GM21528 (cell line): ENCODE measurements at regions not wholly inside any gene's neighbourhood (a gene's known extent, or its start where the extent isn't known, plus 50 kb on each side); places are given as distances from the start of the nearest gene placed in this dataset.

Experiments used
- ATAC-seq: cut with Tn5 transposase; IDR thresholded peaks from one replicate; pipeline ENCODE4 v1.9.1; 2021; ENCODE audit warnings: mild to moderate bottlenecking, moderate library complexity; ENCODE audit not compliant: unreplicated experiment, low FRiP score

GRCh38 chr20:48261398-48261910 is 476.2 kb upstream of the SULF2 start:
- no peak for ATAC-seq

DNA sequence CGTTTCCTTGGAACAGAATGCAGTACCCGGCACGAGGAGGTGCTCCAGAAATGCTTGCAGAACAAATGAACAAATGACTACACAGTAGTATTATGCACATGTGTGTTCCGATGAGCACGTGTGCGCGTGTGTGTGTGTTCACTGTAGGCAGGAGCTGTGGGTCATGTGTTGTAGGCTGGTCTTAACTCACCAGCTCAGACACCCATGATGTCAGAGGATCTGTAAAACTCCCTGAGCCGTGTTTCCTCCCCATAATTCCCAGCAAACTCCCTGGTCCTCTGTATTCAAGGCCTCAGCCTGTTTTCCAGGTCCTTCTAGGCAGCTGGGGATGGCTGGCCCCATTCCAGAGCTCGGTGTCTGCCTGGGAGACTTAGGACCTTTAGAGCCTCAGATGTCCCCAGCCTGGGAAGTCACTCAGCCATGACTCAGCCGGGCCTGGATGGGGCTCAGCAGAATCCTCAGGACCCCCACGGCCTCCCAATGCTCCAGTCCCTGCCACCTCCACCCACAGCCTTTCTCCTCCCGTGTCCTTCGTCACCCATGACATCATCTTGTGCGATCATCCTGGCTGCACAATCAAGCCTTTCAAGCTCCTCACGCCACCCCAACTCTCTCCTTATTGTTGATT is 475.0 kb upstream of the SULF2 start:
- no peak for ATAC-seq

GRCh38 chr20:48259456-48259855 is 474.2 kb upstream of the SULF2 start:
- ATAC-seq: no peak

GRCh38 chr20:48257833-48258232 is 472.6 kb upstream of the SULF2 start:
- no peak for ATAC-seq

- no peak for ATAC-seq
Observed at GRCh38 chr20:48247961-48248360, 462.7 kb upstream of the SULF2 start.

- ATAC-seq: no peak
Observed at GRCh38 chr20:48246061-48246790, 460.9 kb upstream of the SULF2 start.

- no peak for ATAC-seq
Observed at GRCh38 chr20:48242623-48243022, 457.3 kb upstream of the SULF2 start.

- ATAC-seq: no peak
Observed at GRCh38 chr20:48241482-48241881, 456.2 kb upstream of the SULF2 start.

GRCh38 chr20:48238781-48239180 is 453.5 kb upstream of the SULF2 start:
- ATAC-seq: no peak

GRCh38 chr20:48238326-48238725 is 453.0 kb upstream of the SULF2 start:
- no peak for ATAC-seq

DNA sequence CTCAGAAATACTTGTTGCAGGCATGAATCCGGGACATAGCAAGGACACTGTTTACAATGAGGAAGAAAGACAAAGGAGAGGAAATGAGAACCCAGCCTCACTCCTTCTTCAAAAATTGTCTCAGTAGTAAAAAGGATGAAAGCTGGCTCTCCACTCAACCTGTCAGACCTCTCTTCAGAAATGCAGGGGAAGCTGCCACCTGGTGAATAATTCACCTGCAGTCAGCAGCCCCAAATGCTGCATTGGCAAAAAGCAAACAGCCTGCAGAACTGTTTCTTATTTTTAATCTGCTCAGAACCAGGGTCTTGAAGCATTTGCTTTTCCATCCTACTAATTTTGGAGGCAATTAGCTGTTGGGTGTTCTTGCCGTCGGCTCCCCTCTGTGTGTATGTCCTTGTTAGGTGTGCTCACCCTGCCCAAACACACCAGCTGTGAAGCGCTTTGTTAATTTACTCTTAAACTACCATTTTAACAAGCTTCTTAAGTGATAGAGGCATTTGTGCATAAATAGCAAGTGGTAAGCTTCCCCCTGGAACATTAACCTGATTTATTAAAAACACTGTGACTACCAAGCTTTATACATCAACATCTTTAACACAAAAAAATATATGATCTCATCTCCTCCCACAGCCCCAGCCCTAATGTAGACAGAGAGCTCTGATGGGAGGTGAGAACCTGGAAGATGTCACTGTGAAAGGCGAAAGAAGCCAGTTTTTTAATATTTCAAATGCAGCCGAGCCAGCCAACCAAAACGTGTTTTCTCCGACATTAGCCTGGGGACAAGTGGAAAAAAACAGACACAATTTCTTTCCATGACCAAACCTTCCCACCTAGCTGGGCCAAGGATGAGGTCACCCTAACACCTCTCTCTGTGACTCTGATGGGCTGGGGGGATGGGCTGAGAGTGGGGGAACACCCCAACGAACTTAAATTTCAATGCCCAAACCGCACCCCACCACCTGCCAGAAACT is 451.0 kb upstream of the SULF2 start:
- no peak for ATAC-seq

DNA sequence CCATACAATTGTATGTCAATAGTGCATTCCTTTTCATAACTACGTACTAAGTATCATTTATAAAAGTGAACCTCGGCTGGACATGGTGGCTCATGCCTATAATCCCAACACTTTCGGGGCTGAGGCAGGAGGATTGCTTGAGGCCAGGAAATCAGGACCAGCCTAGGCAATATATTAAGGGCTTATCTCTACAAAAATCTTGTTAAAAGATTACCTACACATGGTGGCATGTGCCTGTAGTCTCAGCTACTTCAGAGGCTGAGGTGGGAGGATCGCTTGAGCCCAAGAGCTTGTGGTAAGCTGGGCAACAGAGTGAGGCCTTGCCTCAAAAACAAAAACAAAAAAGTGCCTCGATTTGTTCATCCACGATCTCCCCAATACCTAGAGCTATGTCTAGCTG is 449.7 kb upstream of the SULF2 start:
- ATAC-seq: no peak

GRCh38 chr20:48231253-48231930 is 446.1 kb upstream of the SULF2 start:
- no peak for ATAC-seq

DNA sequence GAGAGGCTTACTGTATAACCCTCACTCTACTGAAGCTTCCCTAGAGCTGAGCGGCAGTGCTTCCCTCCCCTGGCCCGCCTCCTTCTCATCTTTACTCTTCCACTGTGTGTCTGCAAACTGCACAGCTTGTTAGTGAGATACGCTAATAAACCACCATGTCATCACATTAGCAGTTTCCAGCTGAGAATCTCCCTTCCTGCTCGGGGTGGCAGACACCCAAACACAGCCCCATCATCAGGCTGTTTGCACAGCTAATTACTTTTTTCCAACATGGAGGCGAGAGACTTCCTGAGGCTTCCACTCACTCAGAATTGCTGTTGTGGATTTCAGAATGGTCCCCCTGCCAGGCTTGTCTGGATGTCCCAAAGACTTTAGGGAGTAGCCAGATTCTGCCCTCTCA is 444.9 kb upstream of the SULF2 start:
- ATAC-seq: no peak

- ATAC-seq: no peak
Observed at GRCh38 chr20:48227381-48227780, 442.1 kb upstream of the SULF2 start.

DNA sequence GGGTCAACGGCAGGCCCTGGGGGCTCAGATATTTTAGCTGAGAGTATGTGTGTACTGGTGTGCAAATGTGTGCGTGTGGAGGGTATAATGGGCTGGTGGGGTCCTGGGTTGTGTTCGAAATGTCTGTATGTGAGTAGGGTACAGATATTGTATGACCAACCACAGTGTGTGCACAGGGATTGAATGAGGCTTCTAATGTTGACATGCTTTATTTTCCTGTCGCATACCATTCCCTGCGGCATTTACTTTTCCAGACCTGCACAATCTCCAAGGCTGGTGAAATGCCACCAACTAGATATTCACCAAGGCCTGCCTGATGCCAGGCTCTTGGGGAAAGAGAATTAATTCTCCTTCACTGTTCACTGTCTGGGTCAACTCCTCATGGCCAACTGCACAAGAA is 441.4 kb upstream of the SULF2 start:
- ATAC-seq: no peak

DNA sequence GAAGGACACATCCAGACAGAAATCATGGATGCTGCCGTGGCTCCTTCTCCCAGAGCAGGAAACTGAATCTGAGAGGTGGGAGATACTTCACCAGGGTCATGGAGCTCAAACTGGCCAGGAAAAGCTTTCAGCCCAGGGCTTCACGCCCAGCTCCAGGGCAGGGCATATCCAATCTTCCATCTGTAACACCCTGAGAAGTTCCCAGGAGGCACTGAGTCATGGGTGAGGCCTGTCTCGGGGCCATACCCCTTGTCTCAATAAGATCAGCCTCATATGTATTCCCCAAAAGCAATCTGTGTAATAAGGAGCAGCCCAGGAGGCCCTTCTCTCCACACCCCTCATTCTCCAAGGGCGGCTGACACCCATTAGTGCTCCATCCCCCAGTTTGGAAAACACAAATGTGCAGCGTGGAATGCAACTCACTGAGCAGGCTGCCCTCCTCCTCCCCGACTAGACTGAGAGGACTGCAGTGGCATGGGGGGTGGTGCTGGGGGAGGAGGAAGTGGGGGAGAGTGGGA is 439.3 kb upstream of the SULF2 start:
- no peak for ATAC-seq

- no peak for ATAC-seq
Observed at GRCh38 chr20:48223715-48224114, 438.4 kb upstream of the SULF2 start.

DNA sequence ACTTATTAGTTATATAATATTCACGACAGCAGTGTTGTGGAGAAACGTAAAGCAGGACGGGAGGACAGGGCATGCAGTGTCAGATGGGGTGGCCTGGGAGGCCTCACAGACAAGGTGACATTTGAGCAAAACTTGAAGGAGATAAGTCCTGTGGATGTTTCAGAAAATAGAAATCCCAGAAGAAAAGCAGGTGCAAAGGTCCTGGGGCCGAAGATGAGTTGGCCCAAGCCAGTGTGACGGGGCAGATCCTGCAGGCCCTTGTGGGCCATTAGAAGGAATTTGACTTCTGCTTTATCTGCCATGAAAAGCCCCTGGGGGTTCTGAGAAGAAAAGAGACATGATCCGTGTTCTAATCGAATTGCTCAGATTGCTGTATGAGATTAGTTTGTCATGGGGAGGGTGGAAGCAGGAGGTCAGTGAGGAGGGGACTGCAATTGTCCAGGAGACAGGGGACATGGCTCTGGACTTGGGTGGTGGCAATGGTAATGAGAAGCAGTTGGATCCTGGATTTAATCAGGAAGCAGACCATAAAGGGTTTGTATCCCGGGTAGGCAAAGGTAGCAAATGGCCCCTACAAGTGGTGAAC is 437.4 kb upstream of the SULF2 start:
- no peak for ATAC-seq
